K562 (cell line): ENCODE measurements at regions not wholly inside any gene's neighbourhood (a gene's known extent, or its start where the extent isn't known, plus 50 kb on each side); places are given as distances from the start of the nearest gene placed in this dataset.

Experiments
- ATF4 ChIP-seq: fragments of 450-650 bp; formaldehyde crosslinking; IDR thresholded peaks from 2 replicates; pipeline ENCODE4 v1.4.0; 2022; ENCODE audit warnings: mild to moderate bottlenecking, moderate library complexity
- CBFA2T2 ChIP-seq: fragments of 450-650 bp; conservative IDR thresholded peaks from 2 replicates; pipeline ENCODE4 v1.6.1; 2017; ENCODE audit warnings: mild to moderate bottlenecking
- CHCHD3 ChIP-seq: fragments of 250-450 bp; sonication (Bioruptor Pico); IDR thresholded peaks from 2 replicates; pipeline ENCODE4 v2.1.2; 2022; ENCODE audit warnings: mild to moderate bottlenecking
- CHD1 ChIP-seq: fragments of 200-600 bp; sonication (generic); IDR thresholded peaks from one replicate; pipeline ENCODE4 v1.6.1; 2012; ENCODE audit warnings: mild to moderate bottlenecking, moderate library complexity, low read length, inconsistent platforms
- DNMT1 ChIP-seq: fragments of 450-650 bp; IDR thresholded peaks from 2 replicates; pipeline ENCODE4 v1.6.1; 2016; ENCODE audit warnings: antibody characterized with exemption, mild to moderate bottlenecking
- ERF ChIP-seq: fragments of 450-650 bp; formaldehyde crosslinking; IDR thresholded peaks from 2 replicates; pipeline ENCODE4 v1.4.0; 2020; ENCODE audit warnings: mild to moderate bottlenecking, mixed read lengths
- ETV5 ChIP-seq: sonication (generic); formaldehyde crosslinking; IDR thresholded peaks from 2 replicates; pipeline ENCODE4 v1.4.0; 2020; ENCODE audit warnings: low read depth, mild to moderate bottlenecking, missing genetic modification reagents
- FOSL1 ChIP-seq: fragments of 200-800 bp; sonication (Bioruptor generic); conservative IDR thresholded peaks from 2 replicates; pipeline ENCODE4 v1.6.1; 2016; ENCODE audit warnings: missing genetic modification characterization, missing compliant biosample characterization
- FOXJ2 ChIP-seq: fragments of 200-800 bp; sonication (Bioruptor generic); IDR thresholded peaks from 2 replicates; pipeline ENCODE4 v1.6.1; 2016; ENCODE audit warnings: missing genetic modification characterization, missing compliant biosample characterization
- FOXP4 ChIP-seq: sonication (generic); formaldehyde crosslinking; IDR thresholded peaks from 2 replicates; pipeline ENCODE4 v1.8.0; 2022; ENCODE audit warnings: mild to moderate bottlenecking, missing genetic modification reagents, borderline replicate concordance
- HDAC6 ChIP-seq: IDR thresholded peaks from 2 replicates; pipeline ENCODE4 v1.6.1; 2012; ENCODE audit warnings: low read depth, mild to moderate bottlenecking, control low read depth, inconsistent platforms, low read length, moderate library complexity
- LCOR ChIP-seq: sonication (generic); formaldehyde crosslinking; IDR thresholded peaks from 2 replicates; pipeline ENCODE4 v1.8.0; 2022; ENCODE audit warnings: mild to moderate bottlenecking, missing genetic modification reagents
- MAZ ChIP-seq, 2 experiments: fragments of 450-650 bp in 1 of 2; sonication (generic) in 1 of 2; formaldehyde crosslinking; IDR thresholded peaks in 1 of 2; conservative IDR thresholded peaks in 1 of 2; 2 replicates each; pipeline versions ENCODE4 v1.4.0 to v1.5.0; 2020; ENCODE audit warnings: mild to moderate bottlenecking in 1 of 2, missing genetic modification reagents in 1 of 2
- PML ChIP-seq: IDR thresholded peaks from 2 replicates; pipeline ENCODE4 v1.6.1; 2012; ENCODE audit warnings: low read length, inconsistent platforms
- SMARCC2 ChIP-seq: fragments of 450-650 bp; IDR thresholded peaks from 2 replicates; pipeline ENCODE4 v1.6.1; 2017; ENCODE audit warnings: antibody characterized with exemption, moderate library complexity, mild to moderate bottlenecking, low read depth
- TCF7L2 ChIP-seq: fragments of 150-350 bp; IDR thresholded peaks from 2 replicates; pipeline ENCODE4 v1.6.1; 2016; ENCODE audit warnings: low read depth, mild to moderate bottlenecking, low read length, moderate library complexity
- TSC22D4 ChIP-seq: fragments of 450-650 bp; IDR thresholded peaks from 2 replicates; pipeline ENCODE4 v1.6.1; 2016; ENCODE audit warnings: missing genetic modification characterization, missing biosample characterization, control low read depth
- ZNF766 ChIP-seq: fragments of 200-800 bp; sonication (Bioruptor generic); conservative IDR thresholded peaks from 2 replicates; pipeline ENCODE4 v1.6.1; 2016; ENCODE audit warnings: missing genetic modification characterization, missing compliant biosample characterization
- TF ChIP-seq, protein P1 (sequence below): sonication (generic); formaldehyde crosslinking; IDR thresholded peaks from 2 replicates; pipeline ENCODE4 v1.8.0; 2022; ENCODE audit warnings: missing genetic modification reagents, mild to moderate bottlenecking, borderline replicate concordance
- TF ChIP-seq, protein P2 (sequence below): fragments of 250-450 bp; sonication (Bioruptor Pico); IDR thresholded peaks from 2 replicates; pipeline ENCODE4 v1.5.0; 2021
- TF ChIP-seq, protein P3 (sequence below): fragments of 450-650 bp; IDR thresholded peaks from 2 replicates; pipeline ENCODE4 v1.6.1; 2017; ENCODE audit warnings: mild to moderate bottlenecking, moderate library complexity

DNA sequence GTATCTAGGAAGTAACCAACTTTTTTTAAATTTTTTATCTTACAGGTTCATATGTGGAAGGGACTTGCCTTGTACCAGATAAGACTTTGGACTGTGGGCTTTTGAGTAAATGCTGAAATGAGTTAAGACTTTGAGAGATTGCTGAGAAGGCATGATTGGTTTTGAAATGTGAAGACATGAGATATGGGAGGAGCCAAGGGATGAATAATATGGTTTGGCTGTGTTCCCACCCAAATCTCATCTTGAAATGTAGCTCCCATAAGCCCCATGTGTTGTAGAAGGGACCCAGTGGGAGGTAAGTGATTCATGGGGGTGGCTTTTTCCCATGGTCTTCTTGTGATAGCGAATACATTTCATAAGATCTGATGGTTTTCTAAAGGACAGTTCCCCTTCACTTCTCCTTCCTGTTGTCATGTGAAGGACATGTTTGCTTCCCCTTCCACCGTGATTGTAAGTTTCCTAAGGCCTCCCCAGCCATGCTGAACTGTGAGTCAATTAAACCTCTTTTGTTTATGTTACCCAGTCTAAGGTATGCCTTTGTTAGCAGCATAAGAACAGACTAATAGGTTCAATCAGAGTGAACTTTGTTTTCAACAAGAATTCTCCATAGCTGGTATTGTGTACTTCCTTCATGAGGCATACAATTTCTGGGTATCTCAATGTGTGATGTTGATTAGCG lies 535.6 kb upstream of the MEF2C start (continued):
- TF ChIP-seq LCOR (CRISPR knock-in tag) (peak; percentile 33; the same call in 1 of the 2 replicates), FOXJ2 (tag) (no peak), ATF4 (CRISPR knock-in tag) (no peak), ZNF766 (CRISPR knock-in tag) (peak; percentile 96), CHCHD3 (no peak), TSC22D4 (tag) (no peak), TCF7L2 (no peak), HDAC6 (no peak), DNMT1 (no peak), CBFA2T2 (peak; percentile 92), FOXP4 (CRISPR knock-in tag) (no peak), ETV5 (CRISPR knock-in tag) (no peak), MAZ (CRISPR knock-in tag; conservative IDR thresholded peaks at IDR 0.05 in 1 of 2, IDR thresholded peaks at IDR 0.05 in 1 of 2) (no peak), PML (peak; percentile 92), ERF (CRISPR knock-in tag) (no peak), FOSL1 (tag) (peak; percentile 81), CHD1 (no peak), SMARCC2 (0 out of 2 replicates have a peak, but pooled peaks have one; percentile 44)
- TF ChIP-seq, protein P1, sequence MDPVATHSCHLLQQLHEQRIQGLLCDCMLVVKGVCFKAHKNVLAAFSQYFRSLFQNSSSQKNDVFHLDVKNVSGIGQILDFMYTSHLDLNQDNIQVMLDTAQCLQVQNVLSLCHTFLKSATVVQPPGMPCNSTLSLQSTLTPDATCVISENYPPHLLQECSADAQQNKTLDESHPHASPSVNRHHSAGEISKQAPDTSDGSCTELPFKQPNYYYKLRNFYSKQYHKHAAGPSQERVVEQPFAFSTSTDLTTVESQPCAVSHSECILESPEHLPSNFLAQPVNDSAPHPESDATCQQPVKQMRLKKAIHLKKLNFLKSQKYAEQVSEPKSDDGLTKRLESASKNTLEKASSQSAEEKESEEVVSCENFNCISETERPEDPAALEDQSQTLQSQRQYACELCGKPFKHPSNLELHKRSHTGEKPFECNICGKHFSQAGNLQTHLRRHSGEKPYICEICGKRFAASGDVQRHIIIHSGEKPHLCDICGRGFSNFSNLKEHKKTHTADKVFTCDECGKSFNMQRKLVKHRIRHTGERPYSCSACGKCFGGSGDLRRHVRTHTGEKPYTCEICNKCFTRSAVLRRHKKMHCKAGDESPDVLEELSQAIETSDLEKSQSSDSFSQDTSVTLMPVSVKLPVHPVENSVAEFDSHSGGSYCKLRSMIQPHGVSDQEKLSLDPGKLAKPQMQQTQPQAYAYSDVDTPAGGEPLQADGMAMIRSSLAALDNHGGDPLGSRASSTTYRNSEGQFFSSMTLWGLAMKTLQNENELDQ (CRISPR knock-in tag): no peak
- TF ChIP-seq, protein P2, sequence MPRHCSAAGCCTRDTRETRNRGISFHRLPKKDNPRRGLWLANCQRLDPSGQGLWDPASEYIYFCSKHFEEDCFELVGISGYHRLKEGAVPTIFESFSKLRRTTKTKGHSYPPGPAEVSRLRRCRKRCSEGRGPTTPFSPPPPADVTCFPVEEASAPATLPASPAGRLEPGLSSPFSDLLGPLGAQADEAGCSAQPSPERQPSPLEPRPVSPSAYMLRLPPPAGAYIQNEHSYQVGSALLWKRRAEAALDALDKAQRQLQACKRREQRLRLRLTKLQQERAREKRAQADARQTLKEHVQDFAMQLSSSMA: no peak
- TF ChIP-seq, protein P3, sequence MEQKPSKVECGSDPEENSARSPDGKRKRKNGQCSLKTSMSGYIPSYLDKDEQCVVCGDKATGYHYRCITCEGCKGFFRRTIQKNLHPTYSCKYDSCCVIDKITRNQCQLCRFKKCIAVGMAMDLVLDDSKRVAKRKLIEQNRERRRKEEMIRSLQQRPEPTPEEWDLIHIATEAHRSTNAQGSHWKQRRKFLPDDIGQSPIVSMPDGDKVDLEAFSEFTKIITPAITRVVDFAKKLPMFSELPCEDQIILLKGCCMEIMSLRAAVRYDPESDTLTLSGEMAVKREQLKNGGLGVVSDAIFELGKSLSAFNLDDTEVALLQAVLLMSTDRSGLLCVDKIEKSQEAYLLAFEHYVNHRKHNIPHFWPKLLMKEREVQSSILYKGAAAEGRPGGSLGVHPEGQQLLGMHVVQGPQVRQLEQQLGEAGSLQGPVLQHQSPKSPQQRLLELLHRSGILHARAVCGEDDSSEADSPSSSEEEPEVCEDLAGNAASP: no peak
